ENCODE measurements at regions not wholly inside any gene's neighbourhood (a gene's known extent, or its start where the extent isn't known, plus 50 kb on each side); places are given as distances from the start of the nearest gene placed in this dataset.

DNA sequence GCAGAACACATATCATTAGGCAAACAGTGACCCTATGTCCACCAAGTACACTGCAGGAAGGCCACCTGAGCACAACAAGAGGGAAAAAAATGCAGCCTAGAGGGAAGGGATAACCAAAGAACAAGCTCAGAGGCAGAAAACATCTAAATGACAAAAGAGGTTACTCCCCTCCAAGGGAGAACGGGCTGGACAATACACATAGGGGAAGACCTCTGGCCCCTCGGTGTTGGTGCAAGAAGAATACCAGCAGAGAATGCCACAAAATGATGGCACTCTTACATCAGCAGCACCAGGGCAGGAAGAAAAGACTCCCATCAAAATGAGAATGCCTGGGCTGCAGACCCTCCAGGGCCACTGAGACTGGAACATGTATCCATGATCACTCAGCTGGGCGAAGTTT lies 66.6 kb upstream of the OPCML start:
- intact Hi-C loops (cut with micrococcal nuclease), result no loop called here
- no peak for ATAC-seq
- TF ChIP-seq, protein P1, sequence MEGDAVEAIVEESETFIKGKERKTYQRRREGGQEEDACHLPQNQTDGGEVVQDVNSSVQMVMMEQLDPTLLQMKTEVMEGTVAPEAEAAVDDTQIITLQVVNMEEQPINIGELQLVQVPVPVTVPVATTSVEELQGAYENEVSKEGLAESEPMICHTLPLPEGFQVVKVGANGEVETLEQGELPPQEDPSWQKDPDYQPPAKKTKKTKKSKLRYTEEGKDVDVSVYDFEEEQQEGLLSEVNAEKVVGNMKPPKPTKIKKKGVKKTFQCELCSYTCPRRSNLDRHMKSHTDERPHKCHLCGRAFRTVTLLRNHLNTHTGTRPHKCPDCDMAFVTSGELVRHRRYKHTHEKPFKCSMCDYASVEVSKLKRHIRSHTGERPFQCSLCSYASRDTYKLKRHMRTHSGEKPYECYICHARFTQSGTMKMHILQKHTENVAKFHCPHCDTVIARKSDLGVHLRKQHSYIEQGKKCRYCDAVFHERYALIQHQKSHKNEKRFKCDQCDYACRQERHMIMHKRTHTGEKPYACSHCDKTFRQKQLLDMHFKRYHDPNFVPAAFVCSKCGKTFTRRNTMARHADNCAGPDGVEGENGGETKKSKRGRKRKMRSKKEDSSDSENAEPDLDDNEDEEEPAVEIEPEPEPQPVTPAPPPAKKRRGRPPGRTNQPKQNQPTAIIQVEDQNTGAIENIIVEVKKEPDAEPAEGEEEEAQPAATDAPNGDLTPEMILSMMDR (conservative IDR thresholded peaks at IDR 0.05; ENCODE audit: low read depth, low read length), result no peak
- TF ChIP-seq EZH2phosphoT487 (IDR thresholded peaks at IDR 0.05; ENCODE audit: borderline replicate concordance, low read length) (no peak), EZH2 (IDR thresholded peaks at IDR 0.05; ENCODE audit: low read length, unreplicated experiment) (no peak)

DNA sequence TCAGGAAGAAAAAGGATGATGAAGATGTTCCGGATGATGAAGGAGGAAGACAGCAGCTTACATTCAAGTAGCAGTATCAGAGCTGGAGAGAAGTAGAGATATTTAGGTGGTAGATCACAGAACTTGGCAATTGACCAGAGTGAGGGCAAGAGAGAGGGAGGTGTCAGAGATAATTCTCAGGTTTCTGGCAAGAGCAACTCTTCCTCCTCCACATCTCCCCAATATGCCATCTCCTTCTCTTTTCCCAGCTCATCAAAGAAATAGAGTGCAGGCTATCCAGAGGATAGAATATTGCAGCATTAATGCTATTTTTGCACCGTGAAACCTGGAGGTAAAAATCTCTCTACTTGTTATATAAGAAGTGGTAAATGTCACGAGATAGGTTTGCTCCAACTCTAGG lies 64.9 kb upstream of the OPCML start:
- BruUV-seq (replicated peaks), result no TSS peak
- H2AFZ ChIP-seq (ENCODE audit: low read length), result no peak overlapping the region
- H3K9me2 ChIP-seq (replicated peaks; ENCODE audit: low read length), result no peaks in the 10 kb centered on the region
- no peak overlapping the region for H3K4me2 ChIP-seq (ENCODE audit: low read length)
- ChIA-PET POLR2A (ENCODE audit: unreplicated experiment) (no interaction called here), CTCF (no interaction called here)
- no peaks in the 10 kb centered on the region for H3K36me3 ChIP-seq (ENCODE audit: low read depth, low read length)
- no peak overlapping the region for H3K27ac ChIP-seq (ENCODE audit: low read length)
- no peaks in the 10 kb centered on the region for H3F3A ChIP-seq (ENCODE audit: low read length, unreplicated experiment)
- peaks cover 65% of the 10 kb centered on the region for H3K9me3 ChIP-seq (ENCODE audit: low read length)
- no peaks in the 10 kb centered on the region for H4K20me1 ChIP-seq (ENCODE audit: low read length)
- ATAC-seq (no peak), DNase-seq (no peak)
- H3K4me1 ChIP-seq (ENCODE audit: insufficient read depth, low read length), result no peaks in the 10 kb centered on the region
- TF ChIP-seq, protein P1 (conservative IDR thresholded peaks at IDR 0.05; ENCODE audit: low read depth, low read length), result no peak
- TF ChIP-seq EZH2phosphoT487 (IDR thresholded peaks at IDR 0.05; ENCODE audit: borderline replicate concordance, low read length) (no peak), EZH2 (IDR thresholded peaks at IDR 0.05; ENCODE audit: low read length, unreplicated experiment) (no peak)
- no peak overlapping the region for H3K4me3 ChIP-seq (ENCODE audit: low read length)
- H3K79me2 ChIP-seq (ENCODE audit: low read length), result no peaks in the 10 kb centered on the region
- no peaks in the 10 kb centered on the region for H3K27me3 ChIP-seq (ENCODE audit: low read length)
- no peak overlapping the region for H3K9ac ChIP-seq (ENCODE audit: low read length)
- intact Hi-C loops (cut with micrococcal nuclease), result no loop called here

More for the DNA sequence above, 66.6 kb upstream of the OPCML start:
- Histone ChIP-seq H3K9me3 (ENCODE audit: low read length) (peaks cover 66% of the 10 kb centered on the region), H4K20me1 (ENCODE audit: low read length) (no peaks in the 10 kb centered on the region), H3K36me3 (ENCODE audit: low read depth, low read length) (no peaks in the 10 kb centered on the region), H2AFZ (ENCODE audit: low read length) (no peak overlapping the region), H3K79me2 (ENCODE audit: low read length) (no peaks in the 10 kb centered on the region), H3K9me2 (replicated peaks; ENCODE audit: low read length) (no peaks in the 10 kb centered on the region), H3K9ac (ENCODE audit: low read length) (no peak overlapping the region), H3K27ac (ENCODE audit: low read length) (no peak overlapping the region), H3F3A (ENCODE audit: low read length, unreplicated experiment) (no peaks in the 10 kb centered on the region), H3K27me3 (ENCODE audit: low read length) (no peaks in the 10 kb centered on the region), H3K4me2 (ENCODE audit: low read length) (no peak overlapping the region), H3K4me1 (ENCODE audit: insufficient read depth, low read length) (no peaks in the 10 kb centered on the region), H3K4me3 (ENCODE audit: low read length) (no peak overlapping the region)
- BruUV-seq (replicated peaks), result no TSS peak
- POLR2A ChIA-PET (ENCODE audit: unreplicated experiment), result no interaction called here
- DNase-seq, result no peak
- CTCF ChIA-PET, result no interaction called here

DNA sequence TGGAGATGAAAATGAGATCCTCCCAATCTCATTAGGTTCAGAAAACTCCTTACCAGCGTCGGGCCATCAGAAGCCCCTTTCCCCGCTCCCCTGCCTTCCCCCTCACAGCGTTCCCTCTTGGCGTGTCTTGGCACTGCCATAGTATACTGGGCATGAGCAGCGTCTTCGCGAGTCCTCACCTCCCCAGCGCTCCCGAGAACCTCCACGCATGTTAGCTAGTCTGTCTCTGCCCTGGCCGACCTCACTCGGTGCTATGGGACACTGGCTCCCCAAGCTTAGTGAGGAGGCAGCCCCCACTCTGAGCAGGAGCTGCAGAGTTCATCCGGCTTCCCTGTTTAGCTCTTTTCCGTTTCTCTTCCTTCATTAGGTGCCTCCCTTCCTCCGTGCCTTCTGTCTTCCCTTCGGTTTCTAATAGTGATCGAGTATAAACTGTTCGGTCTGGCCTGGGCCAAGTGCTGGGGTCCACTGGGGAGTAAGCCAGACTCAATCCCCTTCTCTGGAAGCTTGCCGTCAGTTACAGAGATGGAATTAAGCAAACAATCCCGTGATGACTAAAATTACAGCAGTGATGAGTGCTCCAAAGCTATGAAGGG lies 63.8 kb upstream of the OPCML start:
- DNase-seq (no peak), ATAC-seq (no peak)
- TF ChIP-seq, protein P1 (conservative IDR thresholded peaks at IDR 0.05; ENCODE audit: low read depth, low read length), result no peak
- TF ChIP-seq EZH2 (IDR thresholded peaks at IDR 0.05; ENCODE audit: low read length, unreplicated experiment) (no peak), EZH2phosphoT487 (IDR thresholded peaks at IDR 0.05; ENCODE audit: borderline replicate concordance, low read length) (no peak)
- Histone ChIP-seq H3K9ac (ENCODE audit: low read length) (no peak overlapping the region), H3K27ac (ENCODE audit: low read length) (no peak overlapping the region), H3K27me3 (ENCODE audit: low read length) (no peaks in the 10 kb centered on the region), H3K4me3 (ENCODE audit: low read length) (no peak overlapping the region), H2AFZ (ENCODE audit: low read length) (no peak overlapping the region), H4K20me1 (ENCODE audit: low read length) (no peaks in the 10 kb centered on the region), H3K4me1 (ENCODE audit: insufficient read depth, low read length) (no peaks in the 10 kb centered on the region), H3K9me2 (replicated peaks; ENCODE audit: low read length) (no peaks in the 10 kb centered on the region), H3K9me3 (ENCODE audit: low read length) (peaks cover 60% of the 10 kb centered on the region), H3F3A (ENCODE audit: low read length, unreplicated experiment) (no peaks in the 10 kb centered on the region), H3K36me3 (ENCODE audit: low read depth, low read length) (no peaks in the 10 kb centered on the region), H3K79me2 (ENCODE audit: low read length) (no peaks in the 10 kb centered on the region), H3K4me2 (ENCODE audit: low read length) (no peak overlapping the region)
- CTCF ChIA-PET, result no interaction called here
- intact Hi-C loops (cut with micrococcal nuclease), result no loop called here
- POLR2A ChIA-PET (ENCODE audit: unreplicated experiment), result no interaction called here
- no TSS peak for BruUV-seq (replicated peaks)
